Left lobe of liver (tissue), 2 donors: ENCODE measurements at regions not wholly inside any gene's neighbourhood (a gene's known extent, or its start where the extent isn't known, plus 50 kb on each side); places are given as distances from the start of the nearest gene placed in this dataset.

Experiments
- ATAC-seq: fragments of 200-7000 bp; cut with Tn5 transposase; one replicate; pipeline ENCODE4 v1.9.1; 2020; ENCODE audit warnings: mild to moderate bottlenecking, moderate library complexity
- DNase-seq: peaks from one replicate; pipeline ENCODE4 v3.0.0-alpha.2; 2020; ENCODE audit warnings: low spot score
- donor health status: DM: no; HTN: no; CAD: no; lungs with moderate emphysema.
- donor health status: DM: no; HTN: yes; CAD: no.

DNA sequence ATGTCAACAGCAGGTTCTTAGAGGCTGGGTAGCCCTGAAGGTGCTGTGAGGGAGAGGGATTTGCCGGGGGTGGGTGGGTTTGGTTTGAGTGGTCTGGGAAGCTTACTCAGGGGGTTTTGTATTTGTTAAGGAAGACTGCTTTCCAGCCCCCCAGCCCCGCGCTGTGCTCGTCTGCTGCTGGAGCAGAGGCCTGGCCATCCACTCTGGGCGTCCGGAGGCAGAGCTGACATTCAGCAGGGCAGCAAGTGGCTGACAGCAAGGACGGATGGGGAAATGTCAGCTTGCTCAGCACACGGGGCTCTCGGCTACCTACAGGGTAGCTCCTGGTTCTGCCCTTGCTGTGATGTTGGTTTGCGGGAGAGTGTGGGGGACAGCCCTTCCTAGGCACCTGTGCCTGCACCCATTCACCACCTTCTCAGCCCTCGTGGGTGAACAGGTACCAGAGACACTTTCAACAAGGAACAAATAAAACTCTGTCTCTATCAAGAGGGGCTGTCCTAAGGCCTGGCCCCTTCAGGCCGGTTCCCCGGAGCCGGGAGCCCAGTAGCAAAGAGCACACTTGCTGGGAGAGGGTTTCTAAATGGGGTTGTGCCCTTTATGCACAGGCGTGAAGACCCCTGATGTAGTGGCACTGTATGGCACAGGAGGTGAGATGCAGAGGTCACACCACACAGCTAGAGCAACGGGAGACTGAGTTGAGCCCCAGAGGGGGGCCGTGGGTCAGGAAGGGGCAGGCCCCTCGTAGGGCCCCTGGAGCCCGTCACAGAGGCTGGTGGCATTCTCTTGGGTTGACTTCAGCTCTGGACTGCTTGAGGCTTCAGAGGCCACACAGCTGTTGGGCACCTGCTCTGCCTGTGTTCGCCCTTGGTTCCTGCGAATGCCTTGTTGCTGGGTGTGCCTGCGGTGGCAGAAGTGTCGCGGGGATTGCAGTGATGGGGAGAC, 72.2 kb upstream of the SHH start:
- ATAC-seq: no peak
- DNase-seq: no peak

GRCh38 chr7:155883491-155884224, 71.4 kb upstream of the SHH start:
- ATAC-seq (no peak), DNase-seq (no peak)

DNA sequence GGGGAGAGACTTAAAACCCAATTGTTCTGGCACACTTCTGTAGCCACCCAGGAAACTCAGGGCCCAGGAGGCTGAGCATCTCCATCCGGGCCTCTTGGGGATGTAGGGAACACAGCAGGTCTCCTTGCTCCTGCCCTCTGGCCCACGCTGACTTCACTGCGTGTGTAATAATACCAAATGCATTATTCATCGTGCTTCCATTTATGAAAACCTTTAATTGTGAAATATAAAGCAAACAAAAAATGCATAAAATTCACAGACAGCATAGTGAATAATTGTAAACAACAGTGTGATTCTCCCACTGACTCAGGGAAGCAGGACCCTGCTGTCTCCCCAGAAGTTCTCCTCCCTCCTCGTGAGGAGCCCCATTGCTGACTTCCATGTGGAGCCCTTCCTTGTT, 70.3 kb upstream of the SHH start:
- no peak for ATAC-seq
- DNase-seq: no peak

DNA sequence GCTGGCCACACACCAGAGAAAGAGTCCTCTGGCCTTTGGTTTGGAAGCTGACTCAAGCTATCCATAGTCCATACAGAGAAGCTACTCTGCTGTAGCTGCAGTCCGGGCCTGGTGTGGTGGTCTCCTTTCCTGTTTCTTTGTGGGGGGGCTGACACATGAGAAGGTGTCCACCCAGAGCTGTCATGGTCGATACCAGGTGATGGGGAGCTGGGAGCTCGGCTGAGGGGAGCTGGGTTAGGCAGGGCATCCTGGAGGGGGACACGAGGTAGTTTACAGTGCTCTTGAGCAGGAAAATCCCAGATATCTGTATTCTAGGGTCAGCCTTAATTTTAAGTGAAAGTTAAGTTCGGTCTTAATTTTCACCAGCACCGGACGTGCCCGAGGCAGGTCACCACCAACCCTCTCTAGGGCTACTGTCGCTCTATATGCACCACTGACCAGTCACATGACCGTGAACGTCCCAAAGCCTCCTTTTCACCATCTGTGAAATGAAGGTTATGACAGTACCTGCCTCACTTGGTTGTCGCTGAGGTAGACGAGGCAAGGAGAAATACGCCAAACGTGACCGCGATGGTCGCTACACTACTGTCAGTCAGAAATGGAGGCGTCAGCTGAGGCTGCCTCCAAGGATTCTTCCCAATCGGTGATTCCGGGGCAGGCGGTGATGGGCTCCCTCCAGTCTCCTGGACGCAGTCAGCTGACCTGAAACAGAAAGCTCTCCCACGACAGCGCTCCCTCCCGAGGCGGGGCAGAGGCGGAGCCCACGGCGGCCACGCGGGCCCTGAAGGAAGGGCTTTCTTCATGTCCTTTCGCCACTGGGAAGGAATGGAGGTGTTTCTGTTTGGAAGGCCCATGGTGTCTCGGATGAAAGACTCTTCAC, 69.4 kb upstream of the SHH start:
- no peak for DNase-seq
- no peak for ATAC-seq

DNA sequence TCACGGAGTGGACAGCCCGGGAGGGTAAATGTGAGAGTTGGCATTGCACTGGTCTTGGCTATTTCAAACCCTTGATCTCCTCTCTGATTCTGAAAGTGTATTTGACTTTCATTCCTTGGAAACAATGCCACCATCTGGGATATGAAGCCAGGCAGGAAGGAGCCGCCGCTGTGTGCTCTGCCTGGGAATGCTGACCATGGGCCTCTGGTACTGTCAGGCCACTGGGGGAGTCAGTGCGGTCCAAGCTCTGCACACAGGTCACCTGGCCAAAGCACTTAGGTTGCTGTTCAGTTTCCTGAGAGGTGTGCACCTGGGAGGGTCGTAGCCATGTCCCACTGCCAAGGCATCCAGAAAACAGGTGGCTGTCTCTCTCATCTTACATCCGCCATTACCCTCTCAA, 68.5 kb upstream of the SHH start:
- ATAC-seq (no peak), DNase-seq (no peak)

- no peak for DNase-seq
- no peak for ATAC-seq
Measured at GRCh38 chr7:155879592-155879991, 67.3 kb upstream of the SHH start.

- no peak for ATAC-seq
- no peak for DNase-seq
Measured at GRCh38 chr7:155878674-155879073, 66.4 kb upstream of the SHH start.

- no peak for ATAC-seq
Measured at GRCh38 chr7:155878250-155878649, 66.0 kb upstream of the SHH start.

DNA sequence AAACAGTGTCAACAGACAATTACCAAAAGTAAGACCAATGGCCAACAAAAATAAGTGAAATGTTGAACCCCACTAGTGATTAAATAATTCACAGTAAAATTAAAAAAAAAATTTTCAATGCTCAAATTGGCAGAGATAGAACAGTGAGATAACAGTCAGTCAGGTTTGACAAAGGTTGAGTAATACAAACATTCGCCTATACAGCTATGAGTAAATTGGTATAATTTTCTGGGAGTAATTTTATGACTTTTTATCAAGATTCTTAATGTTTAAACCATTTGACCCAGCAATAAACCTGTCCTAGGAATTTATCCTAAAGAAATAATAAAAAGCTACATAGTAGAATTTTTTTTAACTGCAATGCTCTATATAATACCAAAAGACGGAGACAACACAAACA, 64.9 kb upstream of the SHH start:
- no peak for ATAC-seq
- no peak for DNase-seq

More at GRCh38 chr7:155878250-155878649, 66.0 kb upstream of the SHH start:
- DNase-seq: no peak

DNA sequence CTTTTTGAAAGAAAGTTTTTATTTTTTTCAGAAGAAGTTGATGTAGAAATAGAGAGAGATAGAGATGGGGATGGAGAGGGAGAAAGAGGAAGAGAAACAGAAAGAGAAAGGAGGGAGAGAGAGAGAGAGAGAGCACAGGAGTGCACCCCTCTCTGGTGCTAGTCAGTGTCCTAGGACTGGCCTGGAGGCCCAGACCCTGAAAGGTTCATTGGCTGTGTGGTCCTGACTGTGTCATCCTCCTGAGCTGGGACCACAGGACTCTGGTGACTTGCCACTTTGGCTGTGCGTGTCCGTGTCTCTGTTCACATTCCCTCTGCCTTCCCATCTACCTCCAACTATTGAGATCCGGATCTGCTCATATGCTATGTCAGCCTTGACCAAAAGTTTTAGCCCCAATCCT, 62.1 kb upstream of the SHH start:
- DNase-seq (no peak), ATAC-seq (no peak)

DNA sequence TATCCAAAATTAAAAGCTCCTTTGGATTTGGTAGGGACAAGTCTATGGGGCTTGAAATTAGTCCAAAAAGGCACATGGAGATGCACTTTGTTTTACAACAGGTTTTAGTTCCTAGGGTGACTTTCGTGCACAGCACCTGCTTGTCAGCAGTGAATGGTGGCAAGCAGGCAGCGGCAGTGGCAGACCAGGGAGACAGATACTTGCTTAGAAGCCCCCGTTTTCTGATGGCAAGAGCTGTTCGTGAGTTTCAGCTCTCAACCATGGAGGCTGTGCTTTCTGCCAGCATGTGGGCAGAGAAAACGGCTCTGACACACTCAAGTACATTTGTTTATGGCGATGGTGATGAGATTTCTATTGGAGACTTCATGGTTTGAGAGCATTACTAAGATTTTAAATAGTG, 61.7 kb upstream of the SHH start:
- DNase-seq: no peak
- ATAC-seq: no peak

- ATAC-seq (peak; percentile 67), DNase-seq (no peak)
Measured at GRCh38 chr7:155872678-155873369, 60.6 kb upstream of the SHH start.

GRCh38 chr7:155871211-155871610, 58.9 kb upstream of the SHH start:
- DNase-seq (no peak), ATAC-seq (no peak)

DNA sequence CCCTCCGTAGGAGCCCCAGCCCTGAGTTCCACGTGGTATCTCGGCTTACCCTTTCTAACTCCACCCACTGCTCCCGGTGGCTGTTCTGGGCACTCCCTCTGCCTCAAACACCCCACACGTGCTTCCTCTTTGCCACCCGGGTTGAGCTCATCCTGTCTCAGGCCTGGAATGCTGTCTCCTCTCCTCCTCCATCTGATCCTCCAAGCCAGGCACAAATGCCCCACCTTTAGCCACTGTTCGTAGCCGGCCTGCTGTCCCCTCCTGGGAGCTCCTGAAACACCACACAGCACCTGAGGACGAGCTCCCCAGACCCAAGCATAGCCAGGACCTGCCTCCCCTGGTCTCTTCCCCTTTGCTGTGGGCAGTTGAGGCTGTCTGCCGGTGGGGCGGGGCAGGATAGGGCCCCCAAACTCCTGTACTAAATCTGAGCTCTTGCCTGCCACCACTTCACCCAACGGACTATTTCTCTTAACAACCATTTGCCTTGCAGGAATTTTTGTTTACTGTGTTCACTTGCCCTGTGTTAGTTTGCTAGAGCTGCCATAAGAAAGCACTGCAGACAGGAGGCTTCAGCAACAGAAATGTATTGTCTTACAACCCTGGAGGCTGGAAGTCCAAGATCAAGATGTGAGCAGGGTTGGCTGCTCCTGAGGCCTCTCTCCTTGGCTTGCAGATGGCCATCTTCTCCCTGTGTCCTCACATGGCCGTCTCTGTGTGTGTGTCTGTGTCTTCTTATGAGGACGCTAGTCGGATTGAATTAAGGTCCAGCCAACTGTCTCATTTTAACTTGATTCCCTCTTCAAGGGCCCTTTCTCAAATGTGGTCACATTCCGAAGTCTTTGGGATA, 58.3 kb upstream of the SHH start:
- DNase-seq (no peak), ATAC-seq (no peak)

DNA sequence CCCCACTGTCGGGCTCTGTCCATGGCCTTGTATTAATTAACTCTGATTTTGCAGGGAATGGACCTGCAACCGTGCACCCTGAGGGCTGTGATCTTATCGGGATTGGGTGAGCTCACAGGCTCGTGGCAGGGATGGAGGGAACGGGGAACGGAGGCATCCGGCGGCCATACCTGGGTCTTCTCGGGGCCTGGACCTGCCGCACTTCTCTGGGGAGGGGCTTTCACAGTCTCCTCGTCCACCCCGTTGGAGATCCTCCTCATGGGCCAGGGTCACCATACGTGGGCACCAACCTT, 57.5 kb upstream of the SHH start:
- no peak for ATAC-seq
- DNase-seq: no peak

GRCh38 chr7:155868955-155869783, 56.9 kb upstream of the SHH start:
- ATAC-seq (no peak), DNase-seq (peak; percentile 22)

DNA sequence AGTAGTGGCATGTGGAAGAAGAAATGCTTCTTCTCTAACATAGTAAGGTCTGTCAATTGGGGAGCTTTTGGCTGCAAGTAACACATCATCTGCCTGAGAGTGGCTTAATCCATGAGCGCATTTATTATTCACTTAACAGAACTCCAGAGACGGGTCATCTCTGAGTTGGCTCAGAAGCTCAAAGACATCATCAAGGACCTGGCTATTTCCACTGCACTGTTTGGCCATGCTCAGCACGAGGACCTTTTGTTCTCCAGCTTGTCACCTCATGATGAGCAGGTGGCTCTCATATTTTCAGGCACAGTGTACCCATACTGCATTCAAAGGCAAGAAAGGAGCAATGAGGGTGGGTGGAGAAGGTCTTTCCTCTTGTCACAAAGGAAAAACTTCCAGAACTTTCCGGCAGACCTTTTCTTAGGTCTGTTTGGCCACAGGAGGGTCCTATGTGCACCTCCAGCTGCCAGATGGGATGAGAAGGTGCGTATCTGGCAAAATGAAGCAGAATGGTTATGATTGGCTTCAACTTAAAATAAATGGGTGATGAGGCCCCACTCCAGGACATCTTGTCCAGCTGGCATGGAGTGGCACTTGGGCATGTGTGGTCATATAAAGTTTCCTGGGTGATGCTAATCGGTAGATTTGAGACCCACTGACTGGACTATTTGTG, 55.6 kb upstream of the SHH start:
- DNase-seq (peak; percentile 21), ATAC-seq (no peak)

GRCh38 chr7:155867280-155867679, 55.0 kb upstream of the SHH start:
- ATAC-seq: no peak
- DNase-seq: no peak
